Right renal pelvis (tissue), 4 donors: ENCODE measurements at regions not wholly inside any gene's neighbourhood (a gene's known extent, or its start where the extent isn't known, plus 50 kb on each side); places are given as distances from the start of the nearest gene placed in this dataset.

Experiments used
- DNase-seq, 4 donors: peaks; one replicate each; pipeline ENCODE4 v3.0.0-alpha.2; 2013; ENCODE audit warnings: low read depth in 4 of 4, low spot score in 3 of 4, missing footprints in 1 of 4

DNA sequence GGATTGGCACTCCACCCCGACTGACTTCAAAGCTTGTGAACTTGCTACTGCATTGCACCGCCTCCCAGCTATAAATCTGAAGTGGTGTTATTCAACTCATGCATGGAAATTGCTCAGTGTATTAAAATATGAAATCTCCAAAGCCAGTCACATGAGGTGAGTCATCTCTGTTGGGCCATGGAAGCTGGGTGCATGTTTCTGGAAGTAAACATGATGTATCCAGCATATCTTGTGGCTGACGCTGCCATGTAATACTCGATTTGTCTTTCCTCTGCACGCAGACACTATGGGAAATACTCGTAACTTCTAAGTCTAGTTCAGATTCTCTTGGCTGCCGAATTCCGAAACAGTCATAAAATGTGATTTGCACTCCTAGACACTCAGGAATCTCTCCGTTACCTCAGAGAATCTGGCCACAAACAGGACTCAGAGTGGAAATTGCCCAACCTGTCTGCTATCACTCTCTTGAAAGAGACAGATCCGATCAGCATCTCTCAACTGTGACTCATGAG lies 154.9 kb upstream of the MPPED2 start:
- DNase-seq, result no peak

DNA sequence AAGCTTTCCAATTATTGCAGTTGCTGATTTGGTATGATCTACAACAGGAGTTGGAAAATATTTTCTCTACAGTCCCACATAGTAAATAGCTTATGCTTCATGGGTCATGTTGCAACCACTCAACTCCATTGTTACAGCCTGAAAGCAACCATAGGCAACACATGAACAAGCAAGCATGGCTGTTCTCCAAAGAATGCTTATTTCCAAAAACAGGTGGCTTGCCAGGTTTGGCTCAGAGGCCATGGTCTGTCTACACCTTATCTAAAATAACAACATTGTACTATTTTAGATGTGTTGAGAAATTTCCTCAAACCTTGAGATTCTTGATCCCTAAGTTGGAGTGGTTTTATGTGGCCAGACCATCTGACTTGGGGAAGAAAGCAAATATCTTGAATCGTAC lies 153.9 kb upstream of the MPPED2 start:
- no peak for DNase-seq

DNA sequence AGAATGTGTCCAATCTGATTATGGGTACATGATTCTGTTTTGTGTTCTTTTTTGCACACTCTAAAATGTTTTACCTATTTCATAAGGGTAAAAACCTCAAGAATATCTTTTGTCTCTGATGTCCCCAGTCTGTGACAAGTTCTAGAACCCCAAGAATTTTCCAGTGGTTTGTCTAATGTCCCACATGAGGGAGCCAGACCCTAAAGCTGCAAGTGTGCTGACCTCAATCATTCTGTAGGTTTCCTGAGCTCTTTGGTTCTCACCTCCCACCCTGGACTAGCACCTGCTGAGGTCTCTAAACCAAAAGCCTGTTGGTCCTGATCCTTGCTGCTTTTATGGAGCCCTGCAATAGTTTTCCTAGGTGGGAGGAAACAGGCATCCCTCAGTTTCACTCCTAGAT lies 149.8 kb upstream of the MPPED2 start:
- DNase-seq, result no peak

DNA sequence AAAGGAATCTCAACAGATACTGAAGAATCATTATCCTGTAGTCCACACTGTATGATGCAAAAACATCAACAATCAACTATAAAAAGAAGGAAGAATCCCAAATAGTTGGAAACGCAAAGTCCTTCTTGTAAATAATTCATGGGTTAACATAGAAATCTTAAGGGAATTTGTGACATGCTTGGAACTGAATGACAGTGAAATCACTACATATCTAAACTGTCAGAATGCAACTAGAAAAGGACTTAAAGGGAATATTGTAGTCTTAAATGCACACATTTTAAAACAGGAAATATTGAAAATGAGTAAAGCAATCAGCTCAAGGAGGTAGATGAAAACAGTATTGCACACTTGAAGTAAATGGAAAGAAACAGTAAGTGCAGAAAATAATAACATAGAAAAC lies 147.6 kb upstream of the MPPED2 start:
- DNase-seq, result no peak

DNA sequence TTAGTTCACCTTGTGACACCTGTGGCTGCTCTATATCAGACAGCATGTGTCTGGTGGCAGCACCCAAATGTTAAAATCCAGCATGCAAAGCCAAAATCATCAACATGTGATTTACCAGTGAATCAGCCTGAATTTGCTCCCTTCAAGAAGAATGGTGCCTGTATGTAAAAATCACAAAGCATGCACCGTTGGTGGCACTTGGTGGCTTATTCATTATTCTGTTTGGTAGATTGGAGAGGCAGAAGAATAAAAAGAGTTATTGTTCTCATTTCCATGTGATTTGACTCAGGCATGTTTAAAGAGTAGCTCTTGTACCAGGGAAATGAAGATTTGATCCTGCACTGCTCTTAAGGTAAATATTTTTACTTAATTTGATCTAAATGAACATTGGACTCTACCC lies 143.9 kb upstream of the MPPED2 start:
- DNase-seq, result no peak

DNA sequence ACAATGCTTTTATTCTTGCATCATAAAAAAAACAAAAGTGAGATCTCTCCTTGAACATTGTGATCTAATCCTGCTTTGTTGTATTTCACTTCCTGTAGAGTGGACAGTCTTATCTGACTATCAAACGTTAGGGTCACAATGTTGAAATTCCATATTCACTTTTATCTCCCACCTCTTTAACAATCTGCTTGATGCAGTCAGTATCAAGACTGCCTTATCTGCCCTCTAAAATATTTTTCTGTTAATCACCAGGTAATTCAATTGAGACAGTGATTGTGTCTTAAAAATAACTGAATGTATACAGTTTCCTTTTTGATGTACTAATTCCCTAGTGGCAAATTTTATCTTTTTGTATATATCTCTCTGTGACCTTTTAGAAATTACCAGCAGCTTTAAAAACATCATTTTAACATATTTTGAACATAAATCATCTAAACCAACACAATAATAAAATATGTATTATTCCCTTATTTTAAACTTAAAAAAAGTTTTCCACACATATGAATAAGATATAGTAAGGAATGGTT lies 143.1 kb upstream of the MPPED2 start:
- DNase-seq, result no peak

DNA sequence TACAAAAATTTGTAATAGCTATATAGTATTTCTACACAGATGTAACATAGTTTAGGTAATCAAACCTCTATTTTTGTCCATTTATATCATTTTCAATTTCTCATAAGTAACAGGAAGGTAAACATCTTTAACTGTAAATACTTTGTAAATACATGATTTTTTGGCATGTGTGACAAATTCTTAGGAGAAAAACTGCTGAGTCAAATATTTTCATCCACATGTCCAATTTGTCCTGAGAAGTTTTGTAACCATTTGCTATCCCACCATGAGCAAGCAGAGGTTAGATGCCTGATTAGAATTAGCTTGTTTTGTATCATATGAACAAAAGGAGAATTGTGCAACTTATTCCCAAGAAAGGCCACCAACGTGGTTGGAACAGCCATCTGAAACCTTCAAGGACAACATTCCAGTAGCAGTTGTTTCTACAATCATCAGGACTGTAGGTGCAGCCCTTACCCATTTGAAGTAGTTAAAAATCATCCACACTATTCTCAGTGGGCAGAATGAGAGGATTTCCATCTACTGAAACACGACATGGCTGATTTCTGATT lies 139.6 kb upstream of the MPPED2 start:
- no peak for DNase-seq

DNA sequence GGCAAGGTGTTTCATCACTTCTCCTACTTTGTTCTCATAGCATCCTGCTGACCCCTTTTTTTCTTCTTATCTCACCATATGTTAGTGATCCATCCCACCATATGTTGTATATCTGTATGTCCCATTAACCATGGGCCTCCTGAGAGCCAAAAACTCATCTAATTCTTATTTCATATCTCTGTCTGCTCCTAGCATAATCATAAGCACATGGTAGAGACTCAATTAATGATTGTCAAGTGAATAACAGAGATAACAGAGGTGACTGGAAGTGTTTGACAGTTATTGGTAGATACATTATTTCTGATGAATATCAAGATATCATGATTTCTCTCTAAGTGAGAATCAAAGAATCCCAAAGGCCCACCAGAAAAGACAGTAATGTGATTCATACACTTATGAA lies 138.1 kb upstream of the MPPED2 start:
- no peak for DNase-seq

DNA sequence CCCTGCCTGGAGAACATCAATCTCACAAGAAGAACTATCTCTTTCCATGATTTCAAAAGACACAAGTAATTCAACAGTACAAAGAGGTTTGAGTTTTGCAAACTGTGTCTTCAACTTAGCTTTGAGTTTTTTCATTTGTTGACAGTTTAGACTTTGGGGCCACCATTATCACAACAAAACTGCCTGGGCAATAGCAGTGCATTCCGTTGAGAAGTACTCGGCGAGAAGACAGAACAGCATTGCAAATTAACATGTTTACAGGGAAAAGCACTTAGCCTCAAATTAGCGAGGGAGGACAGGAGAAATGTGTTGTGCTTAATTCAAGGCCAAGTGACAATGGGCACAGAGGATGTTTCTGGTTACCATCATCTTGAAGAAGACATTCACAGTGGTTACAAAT lies 133.2 kb upstream of the MPPED2 start:
- DNase-seq, result no peak

DNA sequence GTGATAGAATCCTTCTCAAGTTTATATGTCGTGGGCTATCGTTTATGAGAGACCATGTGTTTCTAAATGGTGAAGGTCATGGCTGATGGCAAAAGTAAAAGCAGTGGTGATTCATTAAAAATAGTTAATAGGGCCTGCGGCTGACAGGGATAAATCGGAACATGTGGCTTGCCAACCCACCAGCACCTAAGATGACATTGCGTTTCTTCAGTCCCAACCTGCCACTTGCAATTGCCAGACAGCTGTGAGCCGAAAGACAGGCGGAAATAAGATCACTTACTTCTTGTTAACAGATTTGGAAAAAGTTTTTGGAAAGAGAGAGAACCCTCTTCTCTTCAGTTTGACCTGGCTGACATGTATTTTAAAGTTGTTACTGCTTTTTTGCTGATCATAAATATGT lies 131.5 kb upstream of the MPPED2 start:
- no peak for DNase-seq

DNA sequence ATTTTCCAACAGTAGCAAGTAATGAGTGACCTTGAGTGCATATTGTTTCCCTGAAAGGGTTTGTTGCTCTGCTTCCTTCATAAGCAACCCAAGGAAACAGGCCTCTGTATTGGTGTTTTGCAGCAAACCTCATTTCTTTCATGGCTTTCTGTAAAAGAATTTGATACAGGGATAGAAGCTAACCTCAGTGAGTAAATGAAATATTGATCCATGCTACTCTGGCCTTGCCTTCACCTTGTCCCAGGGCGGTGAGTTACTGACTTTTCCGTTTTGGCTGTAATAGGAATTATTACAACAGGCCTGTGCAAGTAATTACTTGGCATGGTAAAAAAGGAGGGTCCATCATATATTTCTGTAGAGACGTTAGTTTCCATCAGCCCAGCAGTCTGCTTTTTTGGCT lies 130.9 kb upstream of the MPPED2 start:
- no peak for DNase-seq

DNA sequence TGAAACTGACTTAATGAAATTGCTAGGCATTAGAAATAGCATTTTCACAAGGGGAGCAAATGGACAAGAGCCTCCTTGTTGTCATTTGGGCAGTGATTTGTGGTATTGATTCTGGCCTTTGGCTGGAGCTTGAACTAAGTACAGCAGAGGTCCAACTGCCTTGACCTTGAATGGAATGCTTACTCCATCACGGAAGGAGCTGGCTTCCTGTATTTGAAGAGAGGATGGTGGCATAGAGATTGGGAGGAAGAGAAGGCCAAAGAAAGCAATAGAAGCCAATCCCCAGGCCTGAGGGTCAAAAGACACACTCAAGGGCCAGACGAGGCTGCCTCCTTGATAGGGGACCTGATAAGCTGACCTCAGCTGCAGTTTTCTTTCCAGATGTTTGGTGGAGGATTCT lies 126.6 kb upstream of the MPPED2 start:
- DNase-seq, result no peak

DNA sequence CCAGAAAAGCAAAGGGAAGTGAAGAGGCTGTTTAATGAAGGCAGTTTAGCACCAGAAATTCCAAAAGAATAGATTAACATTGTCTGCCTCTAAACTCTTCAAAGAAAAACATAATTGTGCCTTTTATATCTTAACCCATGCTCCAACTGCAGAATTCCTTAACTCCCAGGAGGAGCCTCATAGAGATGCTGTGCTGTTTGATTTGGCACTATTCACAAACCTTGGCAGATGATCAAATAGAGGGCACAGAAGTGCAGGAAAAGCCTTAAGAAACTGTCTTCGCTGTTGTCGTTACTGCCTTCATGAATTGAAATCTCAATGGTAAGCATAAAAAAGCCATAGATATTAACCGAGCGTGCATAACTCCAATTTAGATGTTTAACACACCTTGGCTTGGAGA lies 124.1 kb upstream of the MPPED2 start:
- DNase-seq, result no peak

DNA sequence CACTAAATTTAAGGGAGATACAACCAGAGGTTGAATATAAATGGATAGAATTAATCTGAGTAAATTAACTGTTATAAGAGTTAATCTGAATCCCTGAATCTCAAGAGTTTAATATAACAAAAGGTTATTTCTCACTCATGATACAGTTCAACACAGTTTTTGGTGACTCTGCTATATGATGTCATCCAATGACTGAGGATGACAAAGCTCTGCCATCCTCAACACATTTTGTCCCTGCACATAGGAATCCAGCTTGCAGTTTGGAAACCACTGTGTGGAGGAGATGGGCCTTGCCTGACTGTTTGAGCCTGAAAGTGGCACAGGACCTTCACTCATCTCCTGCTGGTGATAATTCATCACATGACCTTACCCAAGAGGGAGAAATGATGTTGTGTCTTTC lies 121.0 kb upstream of the MPPED2 start:
- DNase-seq, result no peak

DNA sequence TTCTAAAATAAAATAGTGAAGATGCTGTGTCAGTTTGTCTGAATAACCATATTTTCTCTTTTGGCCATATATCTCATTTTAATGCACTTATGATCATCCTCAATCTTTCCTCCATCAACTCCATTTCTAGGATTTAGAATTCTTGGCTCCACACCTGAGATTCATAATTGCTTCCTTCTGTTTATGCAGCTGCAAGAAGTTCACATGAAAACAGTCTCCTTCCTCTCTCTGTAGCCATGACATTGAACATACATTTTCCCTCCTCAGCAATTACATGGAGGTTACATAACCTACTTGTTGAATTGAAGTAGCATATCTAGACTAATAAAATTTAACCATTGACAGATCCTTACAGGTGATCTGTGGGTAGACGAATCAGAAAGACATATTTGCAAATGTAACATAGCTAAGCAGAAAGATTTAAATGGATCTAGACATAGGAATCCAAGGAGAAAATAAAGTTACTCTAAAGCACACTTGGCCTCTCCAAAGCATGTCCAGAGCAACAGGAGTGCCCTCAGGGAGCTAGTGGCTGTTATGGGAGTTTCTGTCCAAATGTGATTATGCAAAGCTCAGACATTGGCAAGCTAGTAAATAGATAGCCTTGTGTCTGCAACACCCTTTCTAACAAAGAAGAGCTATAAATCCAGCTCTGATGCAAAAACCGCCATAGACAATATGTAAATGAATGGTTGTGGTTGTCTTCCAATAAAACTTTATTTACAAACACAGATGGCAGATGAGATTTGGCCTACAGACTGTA lies 119.9 kb upstream of the MPPED2 start:
- no peak for DNase-seq

DNA sequence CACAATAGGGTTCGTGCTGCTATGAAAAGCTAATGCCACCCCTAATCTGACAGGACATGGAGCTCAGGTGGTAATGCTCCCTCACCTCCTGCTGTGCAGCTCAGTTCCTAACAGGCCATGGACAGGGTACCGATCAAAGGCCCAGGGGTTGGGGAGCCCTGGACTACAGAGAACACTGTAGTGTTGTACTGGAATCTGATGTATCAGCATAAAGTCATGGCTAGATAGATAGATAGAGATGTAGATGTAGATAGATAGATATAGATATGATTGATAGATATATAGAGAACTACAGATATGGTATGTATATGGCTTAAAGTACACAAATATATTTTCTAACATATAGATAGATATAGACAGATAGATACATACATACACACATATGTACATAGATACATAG lies 112.3 kb upstream of the MPPED2 start:
- DNase-seq, result no peak

DNA sequence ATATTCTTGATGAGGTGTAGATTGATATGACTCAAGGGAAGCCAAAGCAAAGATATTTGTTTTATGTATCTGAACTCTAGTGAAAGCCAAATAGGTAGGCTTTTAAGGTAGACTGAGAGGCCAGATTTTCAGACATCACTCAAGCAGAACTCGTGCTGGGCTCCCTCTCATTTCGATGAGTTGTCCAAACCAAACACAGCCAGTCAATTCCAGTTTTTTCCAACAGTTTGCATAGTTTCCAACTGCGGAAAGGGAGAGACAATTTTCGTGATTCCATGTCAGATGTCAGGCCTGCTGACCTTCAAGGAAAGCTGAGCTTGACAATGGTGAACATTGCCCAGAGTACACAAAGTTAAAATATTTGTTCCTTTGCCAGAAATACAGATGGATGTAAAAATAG lies 110.9 kb upstream of the MPPED2 start:
- no peak for DNase-seq

DNA sequence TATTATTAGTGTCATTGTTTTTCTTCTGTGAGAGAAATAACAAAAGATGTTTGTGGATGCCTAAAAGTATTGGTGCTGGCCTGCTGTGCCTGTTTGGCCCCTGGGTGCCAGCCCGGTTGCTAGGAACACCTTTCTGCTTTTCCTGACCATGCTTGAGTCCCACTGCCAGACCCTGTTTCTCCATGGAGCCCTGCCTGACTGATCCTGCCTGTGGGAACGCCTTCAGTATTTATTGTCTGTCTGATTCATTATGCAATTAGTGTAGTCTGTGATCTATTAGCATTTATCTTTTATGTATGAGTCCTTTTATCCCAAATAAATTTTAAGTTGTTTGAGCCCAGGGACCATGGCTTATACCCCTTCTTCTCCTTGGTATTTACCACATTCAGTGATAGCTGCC lies 98.6 kb upstream of the MPPED2 start:
- no peak for DNase-seq

DNA sequence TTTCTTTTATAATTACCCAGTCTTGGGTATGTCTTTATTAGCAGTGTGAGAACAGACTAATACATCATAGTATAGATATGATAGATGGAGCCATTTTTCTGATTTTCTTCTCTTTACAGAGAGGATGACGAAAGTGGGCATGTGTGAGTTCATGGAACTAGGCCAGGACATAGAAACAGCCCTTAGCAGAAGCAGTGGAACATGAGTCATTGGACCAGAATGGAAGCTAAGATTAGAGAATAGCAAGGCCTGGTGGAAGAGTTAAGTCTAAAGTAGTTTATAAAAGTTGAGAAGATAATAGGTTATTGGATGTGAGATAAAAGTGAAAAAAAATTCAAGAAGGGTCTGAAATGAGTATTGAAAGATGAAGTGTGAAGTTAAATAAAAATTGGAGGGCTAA lies 97.0 kb upstream of the MPPED2 start:
- DNase-seq, result no peak

DNA sequence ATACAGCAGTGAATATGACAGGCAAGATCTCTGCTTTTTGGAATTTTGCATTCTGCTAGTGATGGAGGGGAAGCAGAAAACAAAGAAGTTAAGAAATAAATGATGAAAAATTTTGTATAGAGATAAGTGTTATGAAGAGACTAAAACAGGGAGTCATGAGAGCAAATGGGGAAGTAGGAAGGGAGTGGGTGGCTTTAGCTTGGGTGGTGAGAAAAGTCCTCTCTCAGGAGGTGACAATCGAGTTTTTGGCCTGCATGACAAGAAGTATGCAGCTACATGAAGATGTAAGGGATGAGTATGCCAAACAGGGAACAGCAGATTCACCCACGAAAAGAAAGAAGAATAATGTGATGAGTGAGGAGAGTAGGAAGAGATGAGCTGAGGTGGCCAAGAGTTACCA lies 80.7 kb upstream of the MPPED2 start:
- DNase-seq, result no peak

DNA sequence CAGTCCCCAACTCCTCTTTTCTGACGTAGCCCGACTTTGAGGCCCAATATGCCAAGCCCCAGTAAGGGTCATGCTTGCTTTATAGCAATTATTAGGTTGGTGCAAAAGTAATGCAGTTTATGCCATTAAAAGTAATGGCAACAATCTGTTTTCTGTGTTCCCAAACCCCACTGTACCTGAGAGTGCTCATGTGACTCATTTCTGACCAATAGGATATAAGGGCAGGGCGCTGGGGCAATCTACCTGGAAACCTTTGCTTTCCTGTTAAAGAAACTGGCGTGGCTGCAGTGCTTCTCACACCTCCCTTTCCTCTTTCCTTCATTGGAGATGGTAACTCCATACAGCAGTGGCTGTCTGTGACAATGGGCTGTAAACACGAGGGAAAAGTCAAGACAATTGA lies 78.9 kb upstream of the MPPED2 start:
- no peak for DNase-seq

DNA sequence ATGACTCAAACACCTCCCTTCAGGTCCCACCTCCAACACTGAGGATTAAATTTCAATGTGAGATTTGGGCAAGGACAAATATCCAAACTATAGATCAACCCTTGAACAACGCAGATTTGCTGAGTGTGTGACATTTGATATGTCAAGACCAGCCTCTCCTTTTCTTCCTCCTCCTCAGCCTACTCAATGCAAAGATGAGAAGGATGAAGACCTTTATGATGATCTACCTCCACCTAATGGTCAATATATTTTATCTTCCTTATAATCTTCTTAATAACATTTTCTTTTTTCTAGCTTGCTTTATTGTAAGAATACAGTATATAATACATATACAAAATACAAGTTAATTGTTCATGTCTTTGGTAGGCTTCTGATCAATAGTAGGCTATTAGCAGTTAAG lies 67.5 kb upstream of the MPPED2 start:
- DNase-seq, result no peak
